H9 (cell line): ENCODE measurements at regions not wholly inside any gene's neighbourhood (a gene's known extent, or its start where the extent isn't known, plus 50 kb on each side); places are given as distances from the start of the nearest gene placed in this dataset.

ENCODE experiments used
- DNase-seq: peaks from one replicate; pipeline ENCODE4 v3.0.0-alpha.2; 2017
- H2AFZ ChIP-seq: one replicate; pipeline ENCODE4 v1.6.1; 2013; ENCODE audit warnings: mild to moderate bottlenecking, low read length, control low read depth, moderate library complexity
- H2AK5ac ChIP-seq: 2 replicates; pipeline ENCODE4 v1.6.1; 2013; ENCODE audit warnings: low read length, control low read depth, mixed read lengths; ENCODE audit not compliant: insufficient read length
- H2BK120ac ChIP-seq: one replicate; pipeline ENCODE4 v1.6.1; 2013; ENCODE audit warnings: low read depth, mild to moderate bottlenecking, low read length, control low read depth, inconsistent platforms; ENCODE audit not compliant: poor library complexity, severe bottlenecking
- H2BK12ac ChIP-seq: 2 replicates; pipeline ENCODE4 v1.6.1; 2013; ENCODE audit warnings: low read length, control low read depth, mixed read lengths, low read depth; ENCODE audit not compliant: insufficient read length
- H2BK15ac ChIP-seq: 2 replicates; pipeline ENCODE4 v1.6.1; 2013; ENCODE audit warnings: low read depth, low read length, control low read depth
- H2BK20ac ChIP-seq: one replicate; pipeline ENCODE4 v1.6.1; 2013; ENCODE audit warnings: low read depth, mild to moderate bottlenecking, low read length, control low read depth, inconsistent platforms; ENCODE audit not compliant: poor library complexity, severe bottlenecking
- H2BK5ac ChIP-seq: 2 replicates; pipeline ENCODE4 v1.6.1; 2013; ENCODE audit warnings: low read length, control low read depth, mixed read lengths; ENCODE audit not compliant: insufficient read length
- H3K14ac ChIP-seq: 2 replicates; pipeline ENCODE4 v1.6.1; 2013; ENCODE audit warnings: low read length, control low read depth; ENCODE audit not compliant: insufficient read depth
- H3K18ac ChIP-seq: 2 replicates; pipeline ENCODE4 v1.6.1; 2013; ENCODE audit warnings: low read depth, mild to moderate bottlenecking, mixed read lengths, low read length, control low read depth; ENCODE audit not compliant: insufficient read length
- H3K23ac ChIP-seq: 2 replicates; pipeline ENCODE4 v1.6.1; 2013; ENCODE audit warnings: low read length, control low read depth, mixed read lengths, low read depth; ENCODE audit not compliant: insufficient read length
- H3K23me2 ChIP-seq: 2 replicates; pipeline ENCODE4 v1.6.1; 2013; ENCODE audit warnings: low read depth, mild to moderate bottlenecking, mixed read lengths, low read length, control low read depth; ENCODE audit not compliant: insufficient read length, poor library complexity, severe bottlenecking
- H3K27ac ChIP-seq: 2 replicates; pipeline ENCODE4 v1.5.1; 2013; ENCODE audit warnings: low read length, control low read depth, mixed read lengths, low read depth; ENCODE audit not compliant: insufficient read length
- H3K27me3 ChIP-seq: 2 replicates; pipeline ENCODE4 v1.6.1; 2013; ENCODE audit warnings: low read length, control low read depth, inconsistent platforms; ENCODE audit not compliant: insufficient read depth
- H3K4ac ChIP-seq: 2 replicates; pipeline ENCODE4 v1.6.1; 2013; ENCODE audit warnings: low read depth, mild to moderate bottlenecking, control low read depth, inconsistent platforms, low read length, moderate library complexity
- H3K4me1 ChIP-seq: 2 replicates; pipeline ENCODE4 v1.6.1; 2013; ENCODE audit warnings: low read length, control low read depth, inconsistent platforms; ENCODE audit not compliant: insufficient read depth
- H3K4me2 ChIP-seq: 2 replicates; pipeline ENCODE4 v1.6.1; 2013; ENCODE audit warnings: low read length, control low read depth, mixed read lengths; ENCODE audit not compliant: insufficient read length, insufficient read depth
- H3K56ac ChIP-seq: 2 replicates; pipeline ENCODE4 v1.6.1; 2013; ENCODE audit warnings: low read depth, mild to moderate bottlenecking, mixed read lengths, low read length, control low read depth; ENCODE audit not compliant: insufficient read length
- H3K79me1 ChIP-seq: 2 replicates; pipeline ENCODE4 v1.6.1; 2013; ENCODE audit warnings: low read depth, mild to moderate bottlenecking, moderate library complexity, low read length, control low read depth, inconsistent platforms; ENCODE audit not compliant: insufficient read depth, poor library complexity, severe bottlenecking
- H3K79me2 ChIP-seq: 2 replicates; pipeline ENCODE4 v1.6.1; 2013; ENCODE audit warnings: low read length, control low read depth, inconsistent platforms; ENCODE audit not compliant: insufficient read depth
- H3K9ac ChIP-seq: 2 replicates; pipeline ENCODE4 v1.6.1; 2013; ENCODE audit warnings: low read length, control low read depth, mixed read lengths; ENCODE audit not compliant: insufficient read length; ENCODE audit errors: extremely low read depth
- H3K9me3 ChIP-seq: one replicate; pipeline ENCODE4 v1.6.1; 2013; ENCODE audit warnings: low read depth, low read length, inconsistent platforms; ENCODE audit not compliant: control insufficient read depth
- H3T11ph ChIP-seq: one replicate; pipeline ENCODE4 v1.6.1; 2013; ENCODE audit warnings: mild to moderate bottlenecking, low read length, control low read depth, inconsistent platforms
- H4K20me1 ChIP-seq: one replicate; pipeline ENCODE4 v1.6.1; 2013; ENCODE audit not compliant: control insufficient read depth, insufficient read length, insufficient read depth
- H4K5ac ChIP-seq: 2 replicates; pipeline ENCODE4 v1.6.1; 2013; ENCODE audit warnings: low read depth, mild to moderate bottlenecking, mixed read lengths, low read length, control low read depth; ENCODE audit not compliant: insufficient read length
- H4K8ac ChIP-seq: replicated peaks from 2 replicates; pipeline ENCODE4 v1.6.1; 2013; ENCODE audit warnings: low read length, control low read depth, mixed read lengths, low read depth; ENCODE audit not compliant: insufficient read length
- H4K91ac ChIP-seq: 2 replicates; pipeline ENCODE4 v1.6.1; 2013; ENCODE audit warnings: low read depth, mild to moderate bottlenecking, moderate library complexity, mixed read lengths, low read length, control low read depth; ENCODE audit not compliant: insufficient read length
- H3K27ac Mint-ChIP-seq, 3 experiments: 2 replicates in 2 of 3; 3 replicates in 1 of 3; pipeline ENCODE4 v1.8.0; 2020 to 2021; ENCODE audit warnings: mixed read lengths in 3 of 3, mild to moderate bottlenecking in 1 of 3, moderate library complexity in 1 of 3
- H3K27me3 Mint-ChIP-seq: 2 replicates; pipeline ENCODE4 v1.8.0; 2021; ENCODE audit warnings: low read depth, mild to moderate bottlenecking, moderate library complexity, mixed read lengths
- H3K36me3 Mint-ChIP-seq, 3 experiments: 2 replicates in 2 of 3; 3 replicates in 1 of 3; pipeline ENCODE4 v1.8.0; 2020 to 2021; ENCODE audit warnings: low read depth in 3 of 3, mixed read lengths in 3 of 3; ENCODE audit not compliant: insufficient read depth in 1 of 3
- H3K4me1 Mint-ChIP-seq, 2 experiments: 2 replicates each; pipeline ENCODE4 v1.8.0; 2020; ENCODE audit warnings: mixed read lengths in 2 of 2
- H3K4me3 Mint-ChIP-seq, 2 experiments: 2 replicates in 1 of 2; 3 replicates in 1 of 2; pipeline ENCODE4 v1.8.0; 2020 to 2021; ENCODE audit warnings: mild to moderate bottlenecking in 2 of 2, mixed read lengths in 2 of 2, moderate library complexity in 1 of 2
- H3K9me3 Mint-ChIP-seq, 2 experiments: 2 replicates in 1 of 2; 3 replicates in 1 of 2; pipeline ENCODE4 v1.8.0; 2020; ENCODE audit warnings: mild to moderate bottlenecking in 2 of 2, mixed read lengths in 2 of 2, moderate library complexity in 1 of 2
- CTCF ChIP-seq: fragments of 200-600 bp; sonication (generic); conservative IDR thresholded peaks from 3 replicates; pipeline ENCODE4 v1.8.0; 2021; ENCODE audit warnings: antibody characterized with exemption, mild to moderate bottlenecking
- WGBS: extraction: QIAGEN DNeasy Blood & Tissue Kit; methylation state at CpG from one replicate; pipeline ENCODE4 v1.1.7; 2013; ENCODE audit warnings: missing lambda C conversion rate, low lambda C conversion rate, mixed read lengths; ENCODE audit not compliant: insufficient read length; ENCODE audit errors: extremely low coverage; 5-methylcytosine and 5-hydroxymethylcytosine counted together

DNA sequence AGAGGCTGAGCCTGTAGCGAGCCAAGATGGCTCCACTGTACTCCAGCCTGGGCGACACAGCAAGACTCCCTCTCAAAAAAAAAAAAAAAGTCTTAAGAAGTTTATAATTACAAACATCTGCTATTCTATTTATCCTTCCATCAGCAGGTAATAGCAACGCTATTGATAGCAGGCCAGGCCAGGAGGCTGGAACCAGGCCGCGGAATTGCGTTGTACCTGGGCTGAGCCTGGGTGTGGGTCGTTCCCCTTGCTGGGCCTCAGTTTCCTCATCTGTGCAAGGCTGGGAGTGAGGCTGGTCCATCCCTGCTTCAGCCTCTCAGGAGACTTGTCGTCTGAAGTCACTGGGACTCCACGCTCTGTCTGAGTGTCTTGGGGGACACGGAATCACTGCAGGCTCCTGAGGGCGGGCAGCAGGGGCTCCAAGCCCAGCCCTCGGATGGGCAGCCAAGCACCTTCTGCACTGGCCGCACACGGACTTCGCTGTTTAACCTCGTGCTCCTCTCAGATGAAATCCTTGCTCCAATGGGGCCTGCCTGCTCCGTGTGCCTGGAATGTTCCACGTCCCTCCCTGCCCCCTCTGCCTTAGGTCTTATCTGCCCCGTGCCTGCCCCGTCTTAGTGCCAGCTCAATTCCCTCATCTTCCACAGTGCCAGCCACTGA lies 103.9 kb upstream of the C1orf174 start:
- no peak overlapping the region for H2AFZ ChIP-seq

More for the DNA sequence above, 103.9 kb upstream of the C1orf174 start:
- TF ChIP-seq CTCF = no peak
- no peak overlapping the region for H3K18ac ChIP-seq
- peaks cover 2% of the 10 kb centered on the region for H3K23me2 ChIP-seq
- no peak overlapping the region for H2BK5ac ChIP-seq
- H3K27ac Mint-ChIP-seq = no peak overlapping the region
- H3K27me3 Mint-ChIP-seq = peaks cover 9% of the 10 kb centered on the region
- H3K79me1 ChIP-seq = no peaks in the 10 kb centered on the region
- no peak for DNase-seq
- no peak overlapping the region for H3K4me3 Mint-ChIP-seq
- H3K27ac ChIP-seq = no peak overlapping the region
- H3K56ac ChIP-seq = no peak overlapping the region
- no peak overlapping the region for H3K4ac ChIP-seq
- no peak overlapping the region for H2AK5ac ChIP-seq
- peaks cover 2 to 9% (median 4%) of the 10 kb centered on the region in 3 experiments; a peak in 4 of 7 replicates for H3K36me3 Mint-ChIP-seq
- no peak overlapping the region for H4K5ac ChIP-seq
- H4K20me1 ChIP-seq = no peaks in the 10 kb centered on the region
- H3K4me1 ChIP-seq = no peaks in the 10 kb centered on the region
- no peak overlapping the region for H2BK12ac ChIP-seq
- H4K8ac ChIP-seq = no peak overlapping the region
- H3K14ac ChIP-seq = no peak overlapping the region
- H4K91ac ChIP-seq = no peak overlapping the region
- H3K23ac ChIP-seq = no peak overlapping the region
- WGBS = no CpG with 5 or more reads among the region's 20 CpGs
- H3K4me2 ChIP-seq = no peak overlapping the region
- peaks cover 0 to 9% of the 10 kb centered on the region in 2 experiments; a peak in 1 of 4 replicates for H3K4me1 Mint-ChIP-seq
- H2BK20ac ChIP-seq = no peak overlapping the region
- no peaks in the 10 kb centered on the region for H3K79me2 ChIP-seq
- no peak overlapping the region for H3K9ac ChIP-seq
- H3T11ph ChIP-seq = no peak overlapping the region
- H3K9me3 ChIP-seq = no peaks in the 10 kb centered on the region
- H2BK15ac ChIP-seq = no peak overlapping the region
- H3K27me3 ChIP-seq = no peaks in the 10 kb centered on the region
- peaks cover 9 to 10% of the 10 kb centered on the region in 2 experiments for H3K9me3 Mint-ChIP-seq
- no peak overlapping the region for H2BK120ac ChIP-seq
